Inflammatory macrophage treated with lipopolysaccharide for 1 hour (primary cell): ENCODE measurements at regions not wholly inside any gene's neighbourhood (a gene's known extent, or its start where the extent isn't known, plus 50 kb on each side); places are given as distances from the start of the nearest gene placed in this dataset.

ENCODE experiments used
- DNase-seq, 2 donors: peaks; one replicate each; pipeline ENCODE4 v3.0.0-alpha.2; 2020 to 2022

GRCh38 chr2:103734911-103735310, 973.1 kb downstream of the TMEM182 start:
- no peak for DNase-seq

GRCh38 chr2:103738108-103738507, 976.3 kb downstream of the TMEM182 start:
- DNase-seq = no peak

- DNase-seq = no peak
These were observed 976.8 kb downstream of the TMEM182 start for GRCh38 chr2:103738606-103739005.

GRCh38 chr2:103739186-103739585, 977.4 kb downstream of the TMEM182 start:
- no peak for DNase-seq

GRCh38 chr2:103739921-103740320, 978.1 kb downstream of the TMEM182 start:
- no peak for DNase-seq

GRCh38 chr2:103740631-103741030, 978.8 kb downstream of the TMEM182 start:
- DNase-seq = no peak

GRCh38 chr2:103743195-103743594, 981.4 kb downstream of the TMEM182 start:
- DNase-seq = no peak

GRCh38 chr2:103754530-103754929, 992.7 kb downstream of the TMEM182 start:
- DNase-seq = no peak

GRCh38 chr2:103773884-103774283, 1012.1 kb downstream of the TMEM182 start:
- no peak for DNase-seq

- DNase-seq = no peak
These were observed 1018.4 kb downstream of the TMEM182 start for GRCh38 chr2:103780088-103780702.

- DNase-seq = no peak
These were observed 1019.5 kb downstream of the TMEM182 start for GRCh38 chr2:103781313-103781712.

- no peak for DNase-seq
These were observed 1022.4 kb downstream of the TMEM182 start for GRCh38 chr2:103784261-103784660.

GRCh38 chr2:103785432-103785831, 1023.6 kb downstream of the TMEM182 start:
- DNase-seq = no peak

- no peak for DNase-seq
These were observed 1024.1 kb downstream of the TMEM182 start for GRCh38 chr2:103785956-103786355.

- DNase-seq = no peak
These were observed 1026.6 kb downstream of the TMEM182 start for GRCh38 chr2:103788389-103788788.

GRCh38 chr2:103788951-103789350, 1027.1 kb downstream of the TMEM182 start:
- no peak for DNase-seq

GRCh38 chr2:103789381-103790095, 1027.7 kb downstream of the TMEM182 start:
- DNase-seq = no peak

- DNase-seq = no peak
These were observed 1030.2 kb downstream of the TMEM182 start for GRCh38 chr2:103792042-103792441.

- no peak for DNase-seq
These were observed 1036.5 kb downstream of the TMEM182 start for GRCh38 chr2:103798291-103798690.

GRCh38 chr2:103804013-103804412, 1042.2 kb downstream of the TMEM182 start:
- DNase-seq = no peak

- no peak for DNase-seq
These were observed 1043.9 kb downstream of the TMEM182 start for GRCh38 chr2:103805746-103806145.

GRCh38 chr2:103808814-103809213, 1045.1 kb upstream of the POU3F3 start:
- DNase-seq = no peak

GRCh38 chr2:103809415-103809814, 1044.5 kb upstream of the POU3F3 start:
- DNase-seq = no peak

GRCh38 chr2:103809941-103810441, 1043.9 kb upstream of the POU3F3 start:
- no peak for DNase-seq

GRCh38 chr2:103810875-103811274, 1043.0 kb upstream of the POU3F3 start:
- no peak for DNase-seq
